Spinal cord (tissue), 9 donors: ENCODE measurements at regions not wholly inside any gene's neighbourhood (a gene's known extent, or its start where the extent isn't known, plus 50 kb on each side); places are given as distances from the start of the nearest gene placed in this dataset.

Experiments
- DNase-seq, 6 donors: peaks; one replicate each; pipeline versions ENCODE4 v3.0.0 to v3.0.0-alpha.2; 2013 to 2015; ENCODE audit warnings: low spot score in 6 of 6, low read depth in 4 of 6
- H3K27ac ChIP-seq: one replicate; pipeline ENCODE4 v1.5.1; 2013; ENCODE audit warnings: low read depth, low read length, control low read depth
- H3K27me3 ChIP-seq: one replicate; pipeline ENCODE4 v1.6.1; 2013; ENCODE audit warnings: low read length; ENCODE audit not compliant: control insufficient read depth, insufficient read depth
- H3K36me3 ChIP-seq: one replicate; pipeline ENCODE4 v1.6.1; 2013; ENCODE audit warnings: low read length; ENCODE audit not compliant: control insufficient read depth, insufficient read depth
- H3K4me1 ChIP-seq: one replicate; pipeline ENCODE4 v1.6.1; 2013; ENCODE audit warnings: low read length; ENCODE audit not compliant: control insufficient read depth, insufficient read depth
- H3K4me3 ChIP-seq: one replicate; pipeline ENCODE4 v1.5.1; 2013; ENCODE audit warnings: low read depth, low read length, control low read depth
- H3K9me3 ChIP-seq: one replicate; pipeline ENCODE4 v1.6.1; 2013; ENCODE audit warnings: low read length; ENCODE audit not compliant: control insufficient read depth, insufficient read depth
- WGBS: methylation state at CpG from one replicate; pipeline ENCODE4 v1.1.5; 2013; ENCODE audit warnings: missing lambda C conversion rate; ENCODE audit not compliant: insufficient coverage; 5-methylcytosine and 5-hydroxymethylcytosine counted together
- donor health status: healthy.

DNA sequence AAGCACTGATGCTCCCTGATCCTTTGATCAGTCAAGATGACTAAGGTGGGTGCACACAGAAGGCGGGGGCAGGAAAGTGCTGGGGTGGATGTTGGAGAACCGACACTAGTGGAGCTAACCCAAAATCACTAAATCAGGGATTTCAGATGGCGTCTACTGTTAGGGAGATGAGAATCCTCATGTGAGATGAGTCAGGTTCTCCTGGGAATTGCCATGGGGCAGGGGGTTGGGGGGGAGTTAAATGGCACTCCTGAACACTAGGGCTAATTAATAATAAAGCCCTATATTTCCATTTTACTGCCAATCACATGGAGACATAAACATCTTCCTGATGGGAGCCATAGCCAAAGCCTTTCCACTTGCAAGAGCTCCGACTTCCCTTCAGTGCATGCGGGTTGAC lies 804.1 kb downstream of the KCNJ18 start:
- 49% methylated on average over 3 of the region's 5 CpGs for WGBS
- Histone ChIP-seq H3K4me3 (no peak overlapping the region), H3K4me1 (no peaks in the 10 kb centered on the region), H3K9me3 (peaks cover 2% of the 10 kb centered on the region), H3K27me3 (no peaks in the 10 kb centered on the region), H3K36me3 (no peaks in the 10 kb centered on the region), H3K27ac (no peak overlapping the region)
- DNase-seq = no peak

DNA sequence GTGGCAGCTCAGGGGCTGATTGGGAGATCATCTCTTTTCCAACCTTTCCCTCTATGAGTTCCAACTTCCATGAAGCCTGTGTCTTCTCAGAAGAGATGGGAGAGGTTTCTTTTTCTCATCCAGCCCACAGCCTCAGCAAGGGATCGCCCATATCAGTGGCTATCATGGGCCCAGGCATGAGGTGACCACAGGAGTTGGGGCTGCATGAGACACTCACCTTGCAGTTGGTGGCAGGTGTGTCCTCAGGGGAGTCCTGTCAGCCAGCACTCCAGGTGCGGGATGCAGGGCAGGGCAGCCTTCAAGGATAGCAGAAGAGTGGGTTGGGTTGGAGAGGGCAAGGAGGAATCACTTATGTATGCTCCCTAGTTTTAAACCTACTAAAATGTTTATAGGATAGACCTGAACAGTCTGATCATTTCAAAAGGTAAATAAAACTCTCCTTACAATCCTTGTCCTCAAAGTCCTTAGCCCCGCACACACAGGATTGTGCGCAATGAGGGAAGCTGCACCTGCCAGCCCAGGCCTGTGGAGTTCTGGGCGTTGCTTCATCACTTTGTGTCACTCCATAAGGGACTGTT lies 811.1 kb downstream of the KCNJ18 start:
- no peak overlapping the region for H3K4me3 ChIP-seq
- WGBS = 68% methylated on average over 4 of the region's 5 CpGs
- H3K9me3 ChIP-seq = peaks cover 12% of the 10 kb centered on the region

DNA sequence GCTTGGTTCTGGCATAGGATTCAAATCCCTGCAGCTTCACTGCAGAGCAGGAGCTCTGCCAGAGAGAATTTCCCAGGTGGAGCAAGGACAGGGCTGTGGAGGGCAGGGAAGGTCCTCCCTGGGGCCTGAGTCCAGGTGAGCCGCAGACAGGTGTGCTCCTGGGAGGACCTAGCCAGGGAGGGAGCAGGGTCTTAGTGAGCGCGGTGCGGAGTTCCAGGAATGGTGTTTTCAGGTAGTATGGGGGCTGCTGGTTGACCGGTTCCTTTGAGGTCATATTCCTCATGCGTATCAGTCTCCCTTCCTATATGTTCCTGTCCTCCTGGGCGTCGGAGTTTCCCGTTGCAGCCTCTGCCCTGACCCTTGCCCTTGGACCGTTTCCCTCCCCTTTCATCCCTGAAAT lies 813.3 kb downstream of the KCNJ18 start:
- Histone ChIP-seq H3K9me3 (peaks cover 14% of the 10 kb centered on the region), H3K36me3 (no peaks in the 10 kb centered on the region), H3K4me3 (no peak overlapping the region), H3K27me3 (no peaks in the 10 kb centered on the region), H3K4me1 (no peaks in the 10 kb centered on the region), H3K27ac (no peak overlapping the region)
- WGBS = 76% methylated on average over 10 of the region's 10 CpGs
- no peak for DNase-seq

More for the DNA sequence above, 811.1 kb downstream of the KCNJ18 start:
- H3K27ac ChIP-seq = no peak overlapping the region
- H3K36me3 ChIP-seq = no peaks in the 10 kb centered on the region
- no peak for DNase-seq
- H3K4me1 ChIP-seq = no peaks in the 10 kb centered on the region
- no peaks in the 10 kb centered on the region for H3K27me3 ChIP-seq

DNA sequence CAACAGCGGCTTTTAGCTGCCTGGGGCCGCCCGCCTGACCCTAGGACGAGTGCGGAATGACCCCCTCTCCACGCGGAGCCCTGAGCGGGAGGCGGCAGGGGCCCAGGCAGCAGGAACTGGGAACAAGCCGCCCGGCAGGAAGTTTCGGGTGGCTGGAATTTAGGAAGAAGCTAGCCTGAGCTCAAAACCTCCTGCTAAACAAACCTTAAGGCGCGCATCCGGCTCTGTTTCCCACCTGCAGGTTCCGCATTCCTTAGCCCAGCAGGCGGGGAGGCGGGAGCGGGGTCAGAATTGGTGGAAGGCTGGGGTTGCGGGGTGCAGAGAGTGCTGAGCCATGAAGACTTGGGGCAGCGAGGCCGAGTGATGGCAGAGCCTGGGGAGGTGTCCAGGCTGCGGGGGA lies 813.9 kb downstream of the KCNJ18 start:
- H3K27ac ChIP-seq = no peak overlapping the region
- WGBS = 81% methylated on average over 20 of the region's 23 CpGs
- no peak for DNase-seq
- H3K4me3 ChIP-seq = no peak overlapping the region
- H3K4me1 ChIP-seq = no peaks in the 10 kb centered on the region
- no peaks in the 10 kb centered on the region for H3K27me3 ChIP-seq
- H3K36me3 ChIP-seq = no peaks in the 10 kb centered on the region
- H3K9me3 ChIP-seq = peaks cover 14% of the 10 kb centered on the region

DNA sequence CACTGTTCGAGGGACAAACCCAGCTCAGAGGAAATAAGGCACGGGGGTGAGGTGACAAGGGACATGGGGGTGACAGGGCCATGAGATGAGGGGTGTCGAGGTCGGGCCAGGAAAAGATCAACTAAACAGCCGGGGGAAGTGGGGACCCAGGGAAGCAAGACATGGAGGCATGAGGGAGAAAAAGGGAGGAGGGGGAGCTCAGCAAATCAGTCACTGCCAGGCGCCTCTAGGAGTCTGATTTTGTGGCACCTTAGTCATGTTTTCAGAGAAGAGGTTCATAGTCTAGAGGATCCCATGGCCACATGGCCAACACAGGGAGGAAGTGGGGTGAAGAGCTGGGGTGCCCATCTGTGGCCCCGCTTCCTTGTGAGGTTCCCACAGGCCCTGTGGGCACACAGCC lies 814.5 kb downstream of the KCNJ18 start:
- H3K36me3 ChIP-seq = no peaks in the 10 kb centered on the region
- H3K9me3 ChIP-seq = peaks cover 14% of the 10 kb centered on the region
- no peaks in the 10 kb centered on the region for H3K4me1 ChIP-seq
- 78% methylated on average over 7 of the region's 7 CpGs for WGBS
- H3K4me3 ChIP-seq = no peak overlapping the region
- no peak for DNase-seq
- H3K27me3 ChIP-seq = no peaks in the 10 kb centered on the region
- H3K27ac ChIP-seq = no peak overlapping the region

DNA sequence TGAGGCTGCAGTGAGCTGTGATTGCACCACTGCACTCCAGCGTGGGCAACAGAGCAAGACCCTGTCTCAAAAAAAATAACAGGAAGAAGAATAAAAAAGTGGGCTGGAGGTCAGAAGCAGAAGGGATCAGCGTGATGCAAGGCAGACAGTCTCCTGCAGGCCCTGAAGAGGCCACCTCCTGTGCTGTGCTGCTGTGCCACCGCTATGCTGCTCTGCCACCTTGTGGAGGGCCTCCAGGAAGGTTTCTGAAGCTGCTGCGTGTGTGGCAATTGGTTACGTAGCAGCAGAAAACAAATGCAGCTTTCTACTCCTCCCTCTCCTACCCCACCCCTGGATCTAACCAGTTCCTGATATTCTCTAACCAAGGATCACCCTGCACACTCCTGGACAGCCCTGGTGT lies 815.5 kb downstream of the KCNJ18 start:
- no peak for DNase-seq
- Histone ChIP-seq H3K4me3 (no peak overlapping the region), H3K27ac (no peak overlapping the region), H3K27me3 (no peaks in the 10 kb centered on the region), H3K4me1 (no peaks in the 10 kb centered on the region), H3K9me3 (peaks cover 13% of the 10 kb centered on the region), H3K36me3 (no peaks in the 10 kb centered on the region)
- WGBS = 55% methylated on average over 4 of the region's 5 CpGs

DNA sequence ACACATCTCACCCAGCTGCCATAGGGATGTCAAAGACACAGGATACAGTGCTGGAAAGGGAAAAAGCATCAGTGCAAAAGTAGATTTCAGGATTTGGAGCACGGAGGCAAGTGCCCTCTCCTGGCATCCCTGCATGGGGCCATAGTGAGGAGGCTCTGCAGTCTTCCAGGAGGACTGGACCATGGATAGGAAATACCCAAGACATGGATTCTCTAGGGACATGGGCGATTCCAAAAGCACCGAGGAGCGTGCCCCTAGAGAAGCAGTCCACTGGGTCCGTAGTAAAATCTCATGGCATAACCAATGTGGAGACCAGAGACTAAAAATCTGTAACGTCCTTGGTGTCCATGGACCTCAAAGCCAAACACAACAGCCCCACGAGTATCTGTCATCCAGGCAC lies 818.2 kb downstream of the KCNJ18 start:
- Histone ChIP-seq H3K36me3 (no peaks in the 10 kb centered on the region), H3K4me3 (no peak overlapping the region), H3K27me3 (no peaks in the 10 kb centered on the region), H3K4me1 (no peaks in the 10 kb centered on the region), H3K9me3 (peaks cover 11% of the 10 kb centered on the region), H3K27ac (no peak overlapping the region)
- DNase-seq = no peak
- 46% methylated on average over 7 of the region's 7 CpGs for WGBS

DNA sequence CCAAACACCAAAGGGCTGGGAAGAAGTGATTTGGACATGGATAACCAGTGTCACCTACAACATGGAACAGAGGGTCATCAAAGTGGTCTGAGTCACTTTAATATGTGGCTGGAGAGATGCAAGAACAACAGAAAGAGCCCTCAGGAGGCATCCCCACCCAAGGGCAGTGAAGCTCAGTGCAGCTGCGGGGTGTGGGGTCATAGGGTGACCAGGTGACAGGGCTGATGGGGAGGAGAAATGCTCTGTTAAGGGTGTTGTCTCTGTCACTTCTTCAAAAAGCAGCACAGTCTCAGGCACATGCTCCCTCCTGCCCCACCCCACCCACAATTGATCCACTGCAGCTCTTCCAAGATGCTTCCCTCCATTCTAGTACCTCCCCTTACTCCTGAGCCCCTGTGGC lies 819.1 kb downstream of the KCNJ18 start:
- WGBS = no CpG with 5 or more reads among the region's 1 CpG
- no peak for DNase-seq
- Histone ChIP-seq H3K4me3 (no peak overlapping the region), H3K27ac (no peak overlapping the region), H3K36me3 (no peaks in the 10 kb centered on the region), H3K27me3 (no peaks in the 10 kb centered on the region), H3K4me1 (no peaks in the 10 kb centered on the region), H3K9me3 (peaks cover 9% of the 10 kb centered on the region)

DNA sequence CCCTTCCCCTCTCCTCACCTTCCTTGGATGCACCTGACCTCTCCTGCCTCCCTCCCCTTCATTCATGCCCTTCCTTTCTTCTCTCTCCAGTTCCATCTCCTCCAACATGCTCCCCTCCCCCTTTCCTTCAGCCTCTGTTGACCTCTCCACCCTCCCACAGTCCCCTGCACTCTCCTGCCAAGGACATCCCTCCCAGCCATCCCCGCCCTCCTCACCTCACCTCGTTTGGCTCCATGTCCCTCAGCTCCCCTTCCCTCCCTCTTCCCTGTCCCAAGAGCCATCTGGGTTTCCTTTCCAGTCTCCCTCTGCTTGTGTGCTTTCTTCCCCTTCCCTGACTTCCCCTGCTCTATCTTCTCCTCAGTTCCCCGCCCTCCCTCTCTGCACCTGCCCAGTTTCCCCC lies 819.7 kb downstream of the KCNJ18 start:
- Histone ChIP-seq H3K36me3 (no peaks in the 10 kb centered on the region), H3K4me3 (no peak overlapping the region), H3K27ac (no peak overlapping the region), H3K27me3 (no peaks in the 10 kb centered on the region), H3K4me1 (no peaks in the 10 kb centered on the region), H3K9me3 (peaks cover 10% of the 10 kb centered on the region)
- no peak for DNase-seq
- 51% methylated on average over 3 of the region's 3 CpGs for WGBS

DNA sequence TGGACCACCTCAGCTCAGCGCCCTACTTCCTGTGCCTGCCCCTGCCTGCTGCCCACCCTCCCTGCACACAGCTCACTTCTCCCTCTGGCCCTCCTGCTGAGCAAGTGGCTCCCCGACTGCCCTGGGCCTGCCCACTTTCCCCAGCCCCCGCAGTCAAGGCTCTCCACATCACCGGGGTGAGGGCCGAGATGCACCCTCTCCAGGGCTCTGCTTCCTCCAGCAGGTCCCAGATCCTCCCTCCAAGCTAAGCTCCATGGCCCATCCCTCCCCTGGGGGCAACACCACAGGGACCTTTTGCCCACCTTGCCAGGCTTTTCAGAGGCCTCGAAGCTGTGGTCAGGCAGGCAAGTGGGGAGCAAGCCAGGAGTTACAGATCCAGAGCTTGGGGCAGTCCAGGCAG lies 820.2 kb downstream of the KCNJ18 start:
- Histone ChIP-seq H3K36me3 (no peaks in the 10 kb centered on the region), H3K27ac (no peak overlapping the region), H3K9me3 (peaks cover 9% of the 10 kb centered on the region), H3K4me3 (no peak overlapping the region), H3K4me1 (no peaks in the 10 kb centered on the region), H3K27me3 (no peaks in the 10 kb centered on the region)
- DNase-seq = no peak
- 72% methylated on average over 6 of the region's 6 CpGs for WGBS
